Nephron (organoid): ENCODE measurements at regions not wholly inside any gene's neighbourhood (a gene's known extent, or its start where the extent isn't known, plus 50 kb on each side); places are given as distances from the start of the nearest gene placed in this dataset.
A peak's percentile ranks its signal among the peaks of the same experiment; 100 is the strongest.

Experiments used
- H3K27ac Mint-ChIP-seq, 3 experiments: 2 replicates each; pipeline ENCODE4 v1.8.0; 2020; ENCODE audit warnings: mixed read lengths in 3 of 3, mild to moderate bottlenecking in 2 of 3, moderate library complexity in 1 of 3
- H3K27me3 Mint-ChIP-seq: 2 replicates; pipeline ENCODE4 v1.8.0; 2021; ENCODE audit warnings: low read depth, mild to moderate bottlenecking, moderate library complexity, mixed read lengths
- H3K36me3 Mint-ChIP-seq: 2 replicates; pipeline ENCODE4 v1.8.0; 2020; ENCODE audit warnings: low read depth, mixed read lengths
- H3K4me1 Mint-ChIP-seq: 2 replicates; pipeline ENCODE4 v1.8.0; 2020; ENCODE audit warnings: mixed read lengths
- H3K4me3 Mint-ChIP-seq, 3 experiments: 2 replicates each; pipeline ENCODE4 v1.8.0; 2020; ENCODE audit warnings: mild to moderate bottlenecking in 3 of 3, mixed read lengths in 3 of 3, moderate library complexity in 2 of 3
- H3K9me3 Mint-ChIP-seq: 2 replicates; pipeline ENCODE4 v1.8.0; 2020; ENCODE audit warnings: mixed read lengths
- TF ChIP-seq, protein P1 (sequence below), 3 experiments: fragments of 200-600 bp; sonication (generic); IDR thresholded peaks; one replicate each; pipeline ENCODE4 v1.5.0; 2021; ENCODE audit warnings: antibody characterized with exemption in 3 of 3; ENCODE audit not compliant: unreplicated experiment in 3 of 3

- TF ChIP-seq, protein P1, sequence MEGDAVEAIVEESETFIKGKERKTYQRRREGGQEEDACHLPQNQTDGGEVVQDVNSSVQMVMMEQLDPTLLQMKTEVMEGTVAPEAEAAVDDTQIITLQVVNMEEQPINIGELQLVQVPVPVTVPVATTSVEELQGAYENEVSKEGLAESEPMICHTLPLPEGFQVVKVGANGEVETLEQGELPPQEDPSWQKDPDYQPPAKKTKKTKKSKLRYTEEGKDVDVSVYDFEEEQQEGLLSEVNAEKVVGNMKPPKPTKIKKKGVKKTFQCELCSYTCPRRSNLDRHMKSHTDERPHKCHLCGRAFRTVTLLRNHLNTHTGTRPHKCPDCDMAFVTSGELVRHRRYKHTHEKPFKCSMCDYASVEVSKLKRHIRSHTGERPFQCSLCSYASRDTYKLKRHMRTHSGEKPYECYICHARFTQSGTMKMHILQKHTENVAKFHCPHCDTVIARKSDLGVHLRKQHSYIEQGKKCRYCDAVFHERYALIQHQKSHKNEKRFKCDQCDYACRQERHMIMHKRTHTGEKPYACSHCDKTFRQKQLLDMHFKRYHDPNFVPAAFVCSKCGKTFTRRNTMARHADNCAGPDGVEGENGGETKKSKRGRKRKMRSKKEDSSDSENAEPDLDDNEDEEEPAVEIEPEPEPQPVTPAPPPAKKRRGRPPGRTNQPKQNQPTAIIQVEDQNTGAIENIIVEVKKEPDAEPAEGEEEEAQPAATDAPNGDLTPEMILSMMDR (IDR thresholded peaks at IDR 0.05; ENCODE audit: unreplicated experiment in 3 of 3), result no peak
- H3K36me3 Mint-ChIP-seq, result no peaks in the 10 kb centered on the region
- H3K27ac Mint-ChIP-seq, result no peak overlapping the region
- H3K4me1 Mint-ChIP-seq, result no peaks in the 10 kb centered on the region
- H3K4me3 Mint-ChIP-seq, result no peak overlapping the region
- no peaks in the 10 kb centered on the region for H3K9me3 Mint-ChIP-seq
- no peaks in the 10 kb centered on the region for H3K27me3 Mint-ChIP-seq
These were observed 223.5 kb upstream of the N4BP1 start for GRCh38 chr16:48833461-48833860.

DNA sequence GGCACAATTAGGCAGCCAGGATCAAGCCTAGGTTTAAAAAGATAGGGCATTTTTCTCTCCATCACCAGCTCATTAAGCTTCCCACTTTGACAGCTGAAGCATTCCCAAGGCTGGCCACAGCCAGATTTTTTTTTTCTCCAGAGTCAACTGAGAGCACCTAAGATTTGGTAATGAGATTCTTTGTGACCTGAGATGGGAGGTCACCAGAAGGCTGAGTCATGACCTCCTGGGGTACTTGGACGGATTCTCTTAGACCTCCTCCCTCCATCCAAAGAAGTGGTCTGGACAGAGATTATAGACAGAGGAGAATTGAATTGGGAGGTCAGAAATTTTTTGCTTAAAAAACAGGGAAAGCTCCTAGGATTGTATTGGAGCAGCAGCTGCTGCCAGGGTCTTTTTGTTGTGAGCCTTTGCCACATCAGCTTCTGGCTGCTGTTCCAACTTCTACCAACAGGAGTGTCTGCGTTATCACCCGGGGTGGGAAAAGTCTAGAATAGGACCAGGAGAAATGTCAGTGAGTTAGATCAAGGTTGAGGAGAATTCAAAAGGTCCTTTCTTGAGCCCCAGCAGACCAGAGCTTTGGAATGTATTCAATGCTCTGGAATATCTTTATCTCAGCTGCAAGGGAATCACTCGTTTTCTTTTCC lies 221.2 kb upstream of the N4BP1 start:
- no peak overlapping the region for H3K4me3 Mint-ChIP-seq
- TF ChIP-seq, protein P1 (IDR thresholded peaks at IDR 0.05; ENCODE audit: unreplicated experiment in 3 of 3), result peak in 2 of 3 experiments; percentile 16 to 25
- no peaks in the 10 kb centered on the region for H3K9me3 Mint-ChIP-seq
- H3K4me1 Mint-ChIP-seq, result no peaks in the 10 kb centered on the region
- H3K27ac Mint-ChIP-seq, result no peak overlapping the region
- no peaks in the 10 kb centered on the region for H3K27me3 Mint-ChIP-seq
- no peaks in the 10 kb centered on the region for H3K36me3 Mint-ChIP-seq

GRCh38 chr16:48829336-48830310 lies 219.6 kb upstream of the N4BP1 start:
- Mint-ChIP-seq H3K4me1 (no peaks in the 10 kb centered on the region), H3K36me3 (no peaks in the 10 kb centered on the region), H3K9me3 (no peaks in the 10 kb centered on the region), H3K4me3 (no peak overlapping the region), H3K27ac (no peak overlapping the region), H3K27me3 (no peaks in the 10 kb centered on the region)
- TF ChIP-seq, protein P1 (IDR thresholded peaks at IDR 0.05; ENCODE audit: unreplicated experiment in 3 of 3), result no peak

DNA sequence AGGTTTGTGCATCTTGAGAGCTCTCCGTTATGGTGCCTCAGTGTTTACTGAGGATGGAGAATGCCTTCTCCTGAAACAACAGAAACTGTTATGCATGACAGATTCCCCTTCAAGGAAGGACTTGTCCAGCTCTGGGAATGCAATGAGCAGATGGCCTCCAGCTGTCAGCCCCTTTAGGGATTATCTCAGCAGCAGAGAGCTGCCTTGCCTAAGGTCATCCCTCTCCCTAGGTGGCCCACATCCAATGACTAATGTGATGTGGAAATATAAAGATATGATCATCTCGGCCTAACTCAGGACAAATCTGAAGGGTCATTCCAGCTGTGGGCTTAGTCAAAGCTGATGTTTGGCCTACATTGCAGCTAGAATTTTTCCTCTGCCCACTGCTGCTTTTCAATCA lies 214.3 kb upstream of the N4BP1 start:
- H3K27ac Mint-ChIP-seq, result no peak overlapping the region
- TF ChIP-seq, protein P1 (IDR thresholded peaks at IDR 0.05; ENCODE audit: unreplicated experiment in 3 of 3), result no peak
- no peak overlapping the region for H3K4me3 Mint-ChIP-seq
- no peaks in the 10 kb centered on the region for H3K4me1 Mint-ChIP-seq
- H3K27me3 Mint-ChIP-seq, result peaks cover 5% of the 10 kb centered on the region
- H3K9me3 Mint-ChIP-seq, result no peaks in the 10 kb centered on the region
- no peaks in the 10 kb centered on the region for H3K36me3 Mint-ChIP-seq

DNA sequence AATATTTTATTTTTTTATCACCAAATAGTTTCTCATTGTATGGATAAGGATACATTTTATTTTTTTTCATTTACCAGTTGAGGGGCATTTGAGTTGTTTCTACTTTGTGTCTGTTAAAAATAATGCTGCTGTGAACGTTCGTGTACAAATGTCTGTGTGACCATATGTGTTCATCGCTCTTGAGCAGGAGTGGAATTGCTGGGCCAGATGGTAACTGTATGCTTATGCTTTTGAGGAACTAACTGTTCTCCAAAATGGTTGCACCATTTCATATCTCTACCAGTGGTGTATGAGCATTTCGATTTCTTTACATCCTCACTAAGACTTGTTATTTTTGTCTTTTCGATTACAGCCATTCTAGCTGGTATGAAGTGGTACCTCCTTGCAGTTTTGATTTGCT lies 212.5 kb upstream of the N4BP1 start:
- H3K4me3 Mint-ChIP-seq, result no peak overlapping the region
- H3K27ac Mint-ChIP-seq, result no peak overlapping the region
- H3K4me1 Mint-ChIP-seq, result no peaks in the 10 kb centered on the region
- no peaks in the 10 kb centered on the region for H3K9me3 Mint-ChIP-seq
- peaks cover 10% of the 10 kb centered on the region for H3K27me3 Mint-ChIP-seq
- H3K36me3 Mint-ChIP-seq, result no peaks in the 10 kb centered on the region
- TF ChIP-seq, protein P1 (IDR thresholded peaks at IDR 0.05; ENCODE audit: unreplicated experiment in 3 of 3), result no peak
